ENCODE measurements at regions not wholly inside any gene's neighbourhood (a gene's known extent, or its start where the extent isn't known, plus 50 kb on each side); places are given as distances from the start of the nearest gene placed in this dataset.

DNA sequence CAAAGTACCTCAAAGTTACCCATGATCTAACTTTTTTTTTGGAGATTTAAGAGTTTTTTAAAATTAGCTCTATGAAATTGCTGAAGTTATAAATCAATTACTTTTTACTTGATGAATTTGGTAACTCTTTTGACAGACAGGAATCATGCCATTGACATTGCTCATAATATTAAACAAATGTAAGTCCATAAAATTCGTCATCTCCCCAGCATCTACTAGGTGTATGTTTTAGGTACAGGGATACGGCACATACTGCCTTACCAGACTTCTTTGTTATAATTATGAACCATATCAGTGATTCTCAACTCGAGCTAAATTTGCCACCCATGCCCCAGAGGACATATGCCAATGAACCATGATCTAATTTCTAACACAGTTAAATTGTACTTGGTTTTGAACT is 247.5 kb upstream of the TGFBR2 start:
- intact Hi-C loops (cut with micrococcal nuclease; ENCODE audit: unreplicated experiment) (no loop called here), in situ Hi-C loops (cut with HindIII; ENCODE audit: low pct_unique_long_range_greater_than_20kb, low sequenced_read_pairs) (no loop called here)
- DNase-seq (ENCODE audit: low read depth, low spot score), result no peak
- Histone ChIP-seq H3K27me3 (ENCODE audit: control insufficient read depth, insufficient read depth, low read length) (no peaks in the 10 kb centered on the region), H3K4me3 (ENCODE audit: low read depth in 2 of 2, low read length in 2 of 2) (no peak overlapping the region), H3K4me1 (ENCODE audit: control insufficient read depth, insufficient read depth, low read length) (peaks cover 4% of the 10 kb centered on the region), H3K36me3 (ENCODE audit: control insufficient read depth, insufficient read depth, low read length) (no peaks in the 10 kb centered on the region), H3K27ac (ENCODE audit: low read length) (peak overlapping the region; percentile 23; the same call in 1 of the 2 replicates), H3K9me3 (ENCODE audit: control insufficient read depth, insufficient read depth, low read depth, low read length) (no peaks in the 10 kb centered on the region)
- CTCF ChIA-PET, result no interaction called here
- BruUV-seq (replicated peaks), result no TSS peak
- ATAC-seq, result no peak
- no peak for TF ChIP-seq TCF7L2 (IDR thresholded peaks at IDR 0.05; ENCODE audit: low read depth, low read length)
- TF ChIP-seq, protein P1, sequence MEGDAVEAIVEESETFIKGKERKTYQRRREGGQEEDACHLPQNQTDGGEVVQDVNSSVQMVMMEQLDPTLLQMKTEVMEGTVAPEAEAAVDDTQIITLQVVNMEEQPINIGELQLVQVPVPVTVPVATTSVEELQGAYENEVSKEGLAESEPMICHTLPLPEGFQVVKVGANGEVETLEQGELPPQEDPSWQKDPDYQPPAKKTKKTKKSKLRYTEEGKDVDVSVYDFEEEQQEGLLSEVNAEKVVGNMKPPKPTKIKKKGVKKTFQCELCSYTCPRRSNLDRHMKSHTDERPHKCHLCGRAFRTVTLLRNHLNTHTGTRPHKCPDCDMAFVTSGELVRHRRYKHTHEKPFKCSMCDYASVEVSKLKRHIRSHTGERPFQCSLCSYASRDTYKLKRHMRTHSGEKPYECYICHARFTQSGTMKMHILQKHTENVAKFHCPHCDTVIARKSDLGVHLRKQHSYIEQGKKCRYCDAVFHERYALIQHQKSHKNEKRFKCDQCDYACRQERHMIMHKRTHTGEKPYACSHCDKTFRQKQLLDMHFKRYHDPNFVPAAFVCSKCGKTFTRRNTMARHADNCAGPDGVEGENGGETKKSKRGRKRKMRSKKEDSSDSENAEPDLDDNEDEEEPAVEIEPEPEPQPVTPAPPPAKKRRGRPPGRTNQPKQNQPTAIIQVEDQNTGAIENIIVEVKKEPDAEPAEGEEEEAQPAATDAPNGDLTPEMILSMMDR (IDR thresholded peaks at IDR 0.05), result no peak
- no peak for TF ChIP-seq POLR2AphosphoS5 (IDR thresholded peaks at IDR 0.05; ENCODE audit: low read depth, low read length)
- TF ChIP-seq, protein P2, sequence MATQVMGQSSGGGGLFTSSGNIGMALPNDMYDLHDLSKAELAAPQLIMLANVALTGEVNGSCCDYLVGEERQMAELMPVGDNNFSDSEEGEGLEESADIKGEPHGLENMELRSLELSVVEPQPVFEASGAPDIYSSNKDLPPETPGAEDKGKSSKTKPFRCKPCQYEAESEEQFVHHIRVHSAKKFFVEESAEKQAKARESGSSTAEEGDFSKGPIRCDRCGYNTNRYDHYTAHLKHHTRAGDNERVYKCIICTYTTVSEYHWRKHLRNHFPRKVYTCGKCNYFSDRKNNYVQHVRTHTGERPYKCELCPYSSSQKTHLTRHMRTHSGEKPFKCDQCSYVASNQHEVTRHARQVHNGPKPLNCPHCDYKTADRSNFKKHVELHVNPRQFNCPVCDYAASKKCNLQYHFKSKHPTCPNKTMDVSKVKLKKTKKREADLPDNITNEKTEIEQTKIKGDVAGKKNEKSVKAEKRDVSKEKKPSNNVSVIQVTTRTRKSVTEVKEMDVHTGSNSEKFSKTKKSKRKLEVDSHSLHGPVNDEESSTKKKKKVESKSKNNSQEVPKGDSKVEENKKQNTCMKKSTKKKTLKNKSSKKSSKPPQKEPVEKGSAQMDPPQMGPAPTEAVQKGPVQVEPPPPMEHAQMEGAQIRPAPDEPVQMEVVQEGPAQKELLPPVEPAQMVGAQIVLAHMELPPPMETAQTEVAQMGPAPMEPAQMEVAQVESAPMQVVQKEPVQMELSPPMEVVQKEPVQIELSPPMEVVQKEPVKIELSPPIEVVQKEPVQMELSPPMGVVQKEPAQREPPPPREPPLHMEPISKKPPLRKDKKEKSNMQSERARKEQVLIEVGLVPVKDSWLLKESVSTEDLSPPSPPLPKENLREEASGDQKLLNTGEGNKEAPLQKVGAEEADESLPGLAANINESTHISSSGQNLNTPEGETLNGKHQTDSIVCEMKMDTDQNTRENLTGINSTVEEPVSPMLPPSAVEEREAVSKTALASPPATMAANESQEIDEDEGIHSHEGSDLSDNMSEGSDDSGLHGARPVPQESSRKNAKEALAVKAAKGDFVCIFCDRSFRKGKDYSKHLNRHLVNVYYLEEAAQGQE (IDR thresholded peaks at IDR 0.05; ENCODE audit: insufficient read depth in 1 of 2, low read depth in 2 of 2, low read length in 1 of 2), result no peak
- TF ChIP-seq SIN3A (IDR thresholded peaks at IDR 0.05; ENCODE audit: borderline replicate concordance, insufficient read depth, low read depth, low read length), result no peak
- POLR2A ChIA-PET, result no interaction called here

DNA sequence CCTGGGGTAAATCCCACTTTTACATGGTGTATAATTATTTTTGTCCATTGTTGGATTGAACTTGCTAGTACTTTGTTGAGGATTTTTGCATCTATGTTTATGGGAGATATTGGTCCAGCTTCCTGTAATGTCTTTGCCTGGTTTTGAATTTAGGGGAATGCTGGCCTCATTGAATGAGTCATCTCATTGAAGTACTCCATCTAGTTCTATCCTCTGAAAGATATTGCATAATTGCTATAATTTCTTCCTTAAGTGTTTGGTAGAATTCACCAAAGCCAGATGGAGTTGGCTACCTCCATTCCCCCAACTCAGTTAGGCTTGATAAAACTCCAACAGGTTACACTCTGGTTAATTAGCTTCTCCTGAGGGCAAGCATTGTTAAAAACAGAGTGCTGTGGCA is 237.4 kb upstream of the TGFBR2 start:
- H3K27me3 ChIP-seq (ENCODE audit: control insufficient read depth, insufficient read depth, low read length), result no peaks in the 10 kb centered on the region
- TF ChIP-seq, protein P2 (IDR thresholded peaks at IDR 0.05; ENCODE audit: insufficient read depth in 1 of 2, low read depth in 2 of 2, low read length in 1 of 2), result no peak
- DNase-seq (ENCODE audit: low read depth, low spot score), result no peak
- no TSS peak for BruUV-seq (replicated peaks)
- intact Hi-C loops (cut with micrococcal nuclease; ENCODE audit: unreplicated experiment), result no loop called here
- ChIA-PET CTCF (no interaction called here), POLR2A (no interaction called here)
- H3K4me3 ChIP-seq (ENCODE audit: low read depth in 2 of 2, low read length in 2 of 2), result no peak overlapping the region
- H3K4me1 ChIP-seq (ENCODE audit: control insufficient read depth, insufficient read depth, low read length), result peaks cover 3% of the 10 kb centered on the region; the same call in 1 of the 2 replicates
- in situ Hi-C loops (cut with HindIII; ENCODE audit: low pct_unique_long_range_greater_than_20kb, low sequenced_read_pairs), result no loop called here
- H3K9me3 ChIP-seq (ENCODE audit: control insufficient read depth, insufficient read depth, low read depth, low read length), result no peaks in the 10 kb centered on the region
- H3K27ac ChIP-seq (ENCODE audit: low read length), result no peak overlapping the region
- no peak for ATAC-seq
- H3K36me3 ChIP-seq (ENCODE audit: control insufficient read depth, insufficient read depth, low read length), result no peaks in the 10 kb centered on the region

Data from Panc1 (cell line).